Lower leg skin (tissue), 3 donors: ENCODE measurements at regions not wholly inside any gene's neighbourhood (a gene's known extent, or its start where the extent isn't known, plus 50 kb on each side); places are given as distances from the start of the nearest gene placed in this dataset.

ENCODE experiments used
- CTCF ChIP-seq, 3 donors: fragments of 450-650 bp; IDR thresholded peaks; one replicate each; pipeline ENCODE4 v1.5.1; 2016; ENCODE audit warnings: antibody characterized with exemption in 3 of 3, mild to moderate bottlenecking in 3 of 3, moderate library complexity in 2 of 3
- POLR2A ChIP-seq, 2 donors: fragments of 450-650 bp; IDR thresholded peaks; one replicate each; pipeline ENCODE4 v1.6.1; 2016 to 2017; ENCODE audit warnings: antibody characterized with exemption in 2 of 2, mild to moderate bottlenecking in 1 of 2, moderate library complexity in 1 of 2

- TF ChIP-seq CTCF (IDR thresholded peaks at IDR 0.05) (no peak), POLR2A (IDR thresholded peaks at IDR 0.05) (no peak)
These were observed 427.5 kb upstream of the ALCAM start for GRCh38 chr3:104939196-104939595.
